ENCODE measurements at regions not wholly inside any gene's neighbourhood (a gene's known extent, or its start where the extent isn't known, plus 50 kb on each side); places are given as distances from the start of the nearest gene placed in this dataset.
"Not testable (repeated sequence)": the region's sequence is repeated elsewhere in the genome, so short reads cannot be mapped to it uniquely, and the experiment has no call there.

DNA sequence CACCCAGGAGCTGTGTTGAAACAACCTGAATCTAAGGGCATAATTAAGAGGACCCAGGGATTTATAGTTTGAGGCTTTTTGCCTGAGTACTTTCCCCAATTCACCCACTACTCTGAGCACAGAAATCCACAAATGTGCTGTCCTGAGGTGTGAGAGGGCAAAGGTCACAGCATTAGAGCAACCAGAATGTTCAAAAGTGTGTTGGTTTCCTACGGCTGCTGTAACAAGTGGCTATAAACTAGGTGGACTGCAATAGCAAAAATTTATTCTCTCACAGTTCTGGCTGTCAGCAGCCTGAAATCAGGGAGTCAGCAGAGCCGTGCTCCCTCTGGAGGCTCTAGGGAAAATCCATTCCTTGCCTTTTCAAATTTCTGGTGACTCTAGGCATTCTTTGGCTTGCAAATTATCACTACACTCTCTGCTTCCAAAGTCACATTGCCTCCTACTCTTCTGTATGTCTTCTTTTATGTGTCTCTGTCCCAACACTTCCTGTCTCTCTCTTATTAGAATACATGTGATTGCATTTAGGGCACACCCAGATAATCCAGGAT, 91.4 kb upstream of the TACR1 start:
- Histone ChIP-seq H3K4me3 (ENCODE audit: low read depth, low read length) (no peak overlapping the region), H3K27ac (ENCODE audit: insufficient read depth, low read length, poor library complexity, severe bottlenecking) (no peak overlapping the region), H3K9me3 (ENCODE audit: control insufficient read depth in 2 of 2, low read length in 2 of 2) (no peaks in the 10 kb centered on the region), H3K27me3 (ENCODE audit: control insufficient read depth, insufficient read depth, low read length) (peaks cover 2% of the 10 kb centered on the region), H3K36me3 (ENCODE audit: control insufficient read depth, insufficient read depth, low read length) (no peaks in the 10 kb centered on the region), H3K4me1 (ENCODE audit: control insufficient read depth, insufficient read depth, low read length, poor library complexity, severe bottlenecking) (no peaks in the 10 kb centered on the region)
- H3K9me3 Mint-ChIP-seq: peaks cover 0 to 4% (median 2%) of the 10 kb centered on the region in 7 donors
- ATAC-seq (ENCODE audit: low read depth in 2 of 2) (no peak), DNase-seq (no peak)
- H3K27me3 Mint-ChIP-seq: peaks cover 10% of the 10 kb centered on the region
- H3K4me1 Mint-ChIP-seq: no peaks in the 10 kb centered on the region
- peaks cover 4% of the 10 kb centered on the region for H3K36me3 Mint-ChIP-seq
- no peak overlapping the region for H3K4me3 Mint-ChIP-seq
- no peak overlapping the region for H3K27ac Mint-ChIP-seq

DNA sequence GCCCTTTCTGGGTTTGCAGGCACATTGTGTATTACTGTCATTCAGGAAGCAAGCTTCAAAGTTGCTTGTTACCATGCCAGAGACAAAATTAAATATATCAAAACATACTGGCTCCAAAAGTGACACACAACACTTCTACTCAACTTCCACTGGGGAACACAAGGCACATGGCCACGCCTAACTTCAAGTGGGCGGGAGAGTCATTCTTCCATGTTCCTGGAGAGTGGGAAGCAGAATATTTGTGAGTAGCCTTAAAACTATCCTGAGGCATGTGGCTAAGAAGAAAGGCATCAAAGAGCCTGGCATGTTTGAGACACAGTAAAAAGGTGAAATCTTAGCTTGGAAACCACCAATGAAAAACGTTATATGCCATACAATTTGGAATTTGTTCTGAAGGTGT, 90.5 kb upstream of the TACR1 start:
- ATAC-seq (ENCODE audit: low read depth in 2 of 2) (no peak), DNase-seq (no peak)
- Histone ChIP-seq H3K4me1 (ENCODE audit: control insufficient read depth, insufficient read depth, low read length, poor library complexity, severe bottlenecking) (no peaks in the 10 kb centered on the region), H3K27me3 (ENCODE audit: control insufficient read depth, insufficient read depth, low read length) (peaks cover 2% of the 10 kb centered on the region), H3K27ac (ENCODE audit: insufficient read depth, low read length, poor library complexity, severe bottlenecking) (no peak overlapping the region), H3K36me3 (ENCODE audit: control insufficient read depth, insufficient read depth, low read length) (no peaks in the 10 kb centered on the region), H3K9me3 (ENCODE audit: control insufficient read depth in 2 of 2, low read length in 2 of 2) (no peaks in the 10 kb centered on the region), H3K4me3 (ENCODE audit: low read depth, low read length) (no peak overlapping the region)
- Mint-ChIP-seq H3K27me3 (peaks cover 10% of the 10 kb centered on the region), H3K4me1 (no peaks in the 10 kb centered on the region), H3K36me3 (peaks cover 4% of the 10 kb centered on the region), H3K4me3 (no peak overlapping the region), H3K9me3 (peaks cover 0 to 4% (median 2%) of the 10 kb centered on the region in 7 donors), H3K27ac (no peak overlapping the region)

DNA sequence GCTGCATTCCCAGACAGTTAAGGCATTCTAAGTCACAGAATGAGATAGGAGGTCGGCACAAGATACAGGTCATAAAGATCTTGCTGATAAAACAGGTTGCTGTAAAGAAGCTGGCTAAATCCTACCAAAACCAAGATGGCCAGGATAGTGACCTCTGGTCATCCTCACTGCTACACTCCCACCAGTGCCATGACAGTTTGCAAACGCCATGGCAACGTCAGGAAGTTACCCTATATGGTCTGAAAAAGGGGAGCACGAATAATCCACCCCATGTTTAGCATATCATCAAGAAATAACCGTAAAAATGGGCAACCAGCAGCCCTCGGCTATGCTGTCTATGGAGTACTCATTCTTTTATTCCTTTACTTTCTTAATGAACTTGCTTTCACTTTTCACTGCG, 89.9 kb upstream of the TACR1 start:
- not testable (repeated sequence) for H3K4me1 ChIP-seq (ENCODE audit: control insufficient read depth, insufficient read depth, low read length, poor library complexity, severe bottlenecking); H3K9me3 Mint-ChIP-seq; H3K36me3 Mint-ChIP-seq; H3K4me1 Mint-ChIP-seq; H3K27me3 ChIP-seq (ENCODE audit: control insufficient read depth, insufficient read depth, low read length); H3K27me3 Mint-ChIP-seq; H3K9me3 ChIP-seq (ENCODE audit: control insufficient read depth in 2 of 2, low read length in 2 of 2); ATAC-seq (ENCODE audit: low read depth in 2 of 2); H3K4me3 ChIP-seq (ENCODE audit: low read depth, low read length); H3K27ac Mint-ChIP-seq; H3K36me3 ChIP-seq (ENCODE audit: control insufficient read depth, insufficient read depth, low read length); DNase-seq; H3K4me3 Mint-ChIP-seq; H3K27ac ChIP-seq (ENCODE audit: insufficient read depth, low read length, poor library complexity, severe bottlenecking)

DNA sequence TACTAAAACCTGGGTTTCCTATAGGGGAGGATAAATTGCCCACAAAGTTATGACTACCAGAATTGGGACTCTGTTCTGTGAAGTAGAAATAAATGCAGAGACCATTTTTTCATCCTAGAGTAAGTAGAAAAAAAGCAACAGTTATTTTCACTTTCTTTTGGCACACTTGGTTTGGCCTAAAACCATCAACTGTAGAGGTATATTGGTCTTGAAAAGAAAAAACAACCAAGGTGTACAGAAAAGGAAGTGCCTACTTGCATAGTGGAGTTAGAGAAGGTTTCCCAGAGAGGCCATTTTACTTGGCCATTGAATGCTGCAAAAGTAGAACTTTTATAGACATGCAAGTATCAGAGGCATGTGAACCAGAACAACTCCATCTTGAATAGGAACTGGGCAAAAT, 89.4 kb upstream of the TACR1 start:
- Histone ChIP-seq H3K4me1 (ENCODE audit: control insufficient read depth, insufficient read depth, low read length, poor library complexity, severe bottlenecking) (no peaks in the 10 kb centered on the region), H3K27me3 (ENCODE audit: control insufficient read depth, insufficient read depth, low read length) (no peaks in the 10 kb centered on the region), H3K36me3 (ENCODE audit: control insufficient read depth, insufficient read depth, low read length) (no peaks in the 10 kb centered on the region), H3K9me3 (ENCODE audit: control insufficient read depth in 2 of 2, low read length in 2 of 2) (no peaks in the 10 kb centered on the region), H3K27ac (ENCODE audit: insufficient read depth, low read length, poor library complexity, severe bottlenecking) (no peak overlapping the region), H3K4me3 (ENCODE audit: low read depth, low read length) (no peak overlapping the region)
- H3K9me3 Mint-ChIP-seq: peaks cover 0 to 4% (median 2%) of the 10 kb centered on the region in 7 donors
- no peak for ATAC-seq (ENCODE audit: low read depth in 2 of 2)
- H3K36me3 Mint-ChIP-seq: peaks cover 4% of the 10 kb centered on the region
- H3K27me3 Mint-ChIP-seq: peaks cover 6% of the 10 kb centered on the region
- H3K4me1 Mint-ChIP-seq: no peaks in the 10 kb centered on the region
- DNase-seq: no peak
- no peak overlapping the region for H3K27ac Mint-ChIP-seq
- H3K4me3 Mint-ChIP-seq: no peak overlapping the region

DNA sequence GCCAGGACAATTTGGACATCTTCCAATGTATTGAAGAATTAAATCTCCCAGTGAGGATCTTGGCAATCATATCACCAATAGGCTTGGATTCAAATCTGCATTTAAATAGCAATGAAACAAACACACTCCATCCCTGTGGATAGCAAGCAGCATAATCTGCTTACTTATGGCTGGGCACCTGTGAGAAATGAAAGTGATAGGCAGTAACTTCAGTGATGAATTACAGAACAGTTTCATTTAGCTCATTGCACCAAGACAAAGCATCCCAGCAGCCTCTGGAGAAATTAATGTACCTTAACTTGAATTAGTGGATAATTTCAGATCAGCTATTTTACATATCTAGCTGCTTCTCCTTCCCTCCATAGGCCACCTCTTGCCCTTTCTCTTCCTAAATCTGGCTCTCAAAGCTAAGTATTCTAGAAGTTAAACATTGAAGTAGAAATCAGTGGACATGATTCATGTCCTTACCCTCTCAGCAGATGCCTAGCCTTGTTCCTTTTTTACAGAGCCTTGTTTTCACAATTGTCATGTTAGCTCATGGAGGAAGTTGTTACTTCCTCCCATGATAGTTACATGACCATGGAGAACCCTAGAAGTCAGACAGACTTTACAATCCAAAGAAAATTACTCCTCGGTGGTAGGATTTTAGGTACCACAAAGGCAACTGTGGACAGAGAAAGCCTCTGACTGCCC, 88.5 kb upstream of the TACR1 start:
- ATAC-seq (ENCODE audit: low read depth in 2 of 2): no peak
- Histone ChIP-seq H3K36me3 (ENCODE audit: control insufficient read depth, insufficient read depth, low read length) (no peaks in the 10 kb centered on the region), H3K27ac (ENCODE audit: insufficient read depth, low read length, poor library complexity, severe bottlenecking) (no peak overlapping the region)

DNA sequence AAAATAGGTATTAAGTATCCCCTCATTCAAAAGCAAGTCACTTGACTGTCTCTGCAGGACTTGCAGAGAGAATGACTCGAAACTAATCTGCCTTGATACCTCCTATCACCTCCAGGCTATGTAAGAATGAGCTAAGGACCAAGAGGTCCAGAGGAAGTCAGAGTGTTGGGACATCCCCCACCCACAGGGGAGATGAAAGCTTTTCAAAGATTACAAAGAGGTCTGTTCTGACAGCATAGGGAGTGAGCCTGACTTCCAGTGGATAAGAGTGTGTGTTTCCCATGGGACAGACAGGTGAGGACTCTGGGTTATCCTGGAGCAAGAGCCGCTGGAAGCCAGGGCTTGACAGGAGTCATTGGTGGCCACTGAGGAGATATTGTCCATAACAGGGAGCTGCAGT, 85.0 kb upstream of the TACR1 start:
- Histone ChIP-seq H3K4me3 (ENCODE audit: low read depth, low read length) (no peak overlapping the region), H3K9me3 (ENCODE audit: control insufficient read depth in 2 of 2, low read length in 2 of 2) (no peaks in the 10 kb centered on the region), H3K4me1 (ENCODE audit: control insufficient read depth, insufficient read depth, low read length, poor library complexity, severe bottlenecking) (no peaks in the 10 kb centered on the region), H3K27me3 (ENCODE audit: control insufficient read depth, insufficient read depth, low read length) (no peaks in the 10 kb centered on the region), H3K36me3 (ENCODE audit: control insufficient read depth, insufficient read depth, low read length) (no peaks in the 10 kb centered on the region), H3K27ac (ENCODE audit: insufficient read depth, low read length, poor library complexity, severe bottlenecking) (no peak overlapping the region)
- Mint-ChIP-seq H3K9me3 (peaks cover 0 to 4% (median 0%) of the 10 kb centered on the region in 7 donors), H3K4me3 (no peak overlapping the region), H3K27ac (no peak overlapping the region), H3K27me3 (no peaks in the 10 kb centered on the region), H3K4me1 (no peaks in the 10 kb centered on the region), H3K36me3 (peaks cover 8% of the 10 kb centered on the region)
- ATAC-seq (ENCODE audit: low read depth in 2 of 2) (no peak), DNase-seq (no peak)

More for the DNA sequence above, 88.5 kb upstream of the TACR1 start:
- peaks cover 4% of the 10 kb centered on the region for H3K36me3 Mint-ChIP-seq
- H3K9me3 Mint-ChIP-seq: peaks cover 0 to 4% (median 2%) of the 10 kb centered on the region in 7 donors
- H3K9me3 ChIP-seq (ENCODE audit: control insufficient read depth in 2 of 2, low read length in 2 of 2): no peaks in the 10 kb centered on the region
- H3K4me1 ChIP-seq (ENCODE audit: control insufficient read depth, insufficient read depth, low read length, poor library complexity, severe bottlenecking): no peaks in the 10 kb centered on the region
- no peaks in the 10 kb centered on the region for H3K4me1 Mint-ChIP-seq
- H3K27me3 Mint-ChIP-seq: peaks cover 5% of the 10 kb centered on the region
- H3K4me3 ChIP-seq (ENCODE audit: low read depth, low read length): no peak overlapping the region
- no peaks in the 10 kb centered on the region for H3K27me3 ChIP-seq (ENCODE audit: control insufficient read depth, insufficient read depth, low read length)
- no peak overlapping the region for H3K4me3 Mint-ChIP-seq
- no peak for DNase-seq
- no peak overlapping the region for H3K27ac Mint-ChIP-seq

DNA sequence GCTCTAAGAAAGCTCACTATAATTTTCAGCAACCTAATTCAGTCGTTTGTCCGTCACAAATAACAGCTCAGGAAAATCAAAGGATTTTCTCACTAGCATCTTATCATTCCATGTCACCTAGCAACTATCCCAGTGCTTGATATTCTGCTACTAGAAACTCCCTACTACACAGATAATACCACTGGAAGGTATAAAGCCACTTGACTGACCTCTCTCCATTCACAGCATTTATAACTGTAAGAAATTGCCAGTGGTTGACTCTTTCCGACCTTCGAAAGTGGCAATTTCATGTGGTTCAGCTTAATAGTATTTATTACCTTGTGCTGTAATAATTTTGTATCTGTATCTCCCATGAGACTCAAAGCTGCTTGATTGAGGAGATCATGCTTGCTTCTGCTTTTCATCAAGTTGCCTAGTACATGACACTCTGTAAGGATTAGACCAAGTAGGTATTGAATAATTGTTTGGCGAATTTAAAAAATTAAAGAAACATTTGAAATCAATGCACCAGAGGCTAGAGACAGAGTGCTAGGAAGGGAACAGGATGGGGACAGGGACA, 79.6 kb upstream of the TACR1 start:
- no peaks in the 10 kb centered on the region for H3K36me3 ChIP-seq (ENCODE audit: control insufficient read depth, insufficient read depth, low read length)
- no peaks in the 10 kb centered on the region for H3K4me1 ChIP-seq (ENCODE audit: control insufficient read depth, insufficient read depth, low read length, poor library complexity, severe bottlenecking)
- H3K27ac ChIP-seq (ENCODE audit: insufficient read depth, low read length, poor library complexity, severe bottlenecking): no peak overlapping the region
- peaks cover 0 to 8% (median 5%) of the 10 kb centered on the region in 7 donors for H3K9me3 Mint-ChIP-seq
- no peaks in the 10 kb centered on the region for H3K9me3 ChIP-seq (ENCODE audit: control insufficient read depth in 2 of 2, low read length in 2 of 2)
- ATAC-seq (ENCODE audit: low read depth in 2 of 2) (no peak), DNase-seq (no peak)
- H3K27me3 ChIP-seq (ENCODE audit: control insufficient read depth, insufficient read depth, low read length): no peaks in the 10 kb centered on the region
- H3K4me3 ChIP-seq (ENCODE audit: low read depth, low read length): no peak overlapping the region
- no peaks in the 10 kb centered on the region for H3K4me1 Mint-ChIP-seq
- H3K36me3 Mint-ChIP-seq: peaks cover 4% of the 10 kb centered on the region
- H3K27me3 Mint-ChIP-seq: no peaks in the 10 kb centered on the region
- H3K27ac Mint-ChIP-seq: no peak overlapping the region
- no peak overlapping the region for H3K4me3 Mint-ChIP-seq

DNA sequence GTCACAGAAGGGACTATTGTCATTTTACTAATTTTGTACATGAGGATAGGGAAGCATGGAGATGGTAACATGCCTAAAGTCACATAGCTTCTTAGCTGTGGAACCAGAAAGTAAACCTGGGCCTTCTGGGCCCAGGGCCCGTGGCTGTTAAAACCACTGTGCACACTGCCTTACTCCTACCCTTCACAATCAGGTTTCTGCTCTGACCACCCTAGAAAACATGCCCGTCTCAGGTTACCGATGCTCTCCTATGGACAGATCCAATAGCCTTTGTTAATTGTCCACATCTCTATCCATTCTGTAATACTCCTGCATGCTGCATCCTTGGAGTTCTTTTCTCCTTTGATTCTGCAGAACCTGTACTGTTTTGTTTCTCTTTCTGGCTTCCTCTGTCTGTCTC, 79.0 kb upstream of the TACR1 start:
- Histone ChIP-seq H3K9me3 (ENCODE audit: control insufficient read depth in 2 of 2, low read length in 2 of 2) (no peaks in the 10 kb centered on the region), H3K27ac (ENCODE audit: insufficient read depth, low read length, poor library complexity, severe bottlenecking) (no peak overlapping the region), H3K4me3 (ENCODE audit: low read depth, low read length) (no peak overlapping the region), H3K36me3 (ENCODE audit: control insufficient read depth, insufficient read depth, low read length) (no peaks in the 10 kb centered on the region), H3K27me3 (ENCODE audit: control insufficient read depth, insufficient read depth, low read length) (no peaks in the 10 kb centered on the region), H3K4me1 (ENCODE audit: control insufficient read depth, insufficient read depth, low read length, poor library complexity, severe bottlenecking) (no peaks in the 10 kb centered on the region)
- Mint-ChIP-seq H3K9me3 (peaks cover 0 to 10% (median 3%) of the 10 kb centered on the region in 7 donors), H3K27ac (no peak overlapping the region), H3K27me3 (no peaks in the 10 kb centered on the region), H3K4me3 (no peak overlapping the region), H3K36me3 (peaks cover 4% of the 10 kb centered on the region), H3K4me1 (no peaks in the 10 kb centered on the region)
- DNase-seq (no peak), ATAC-seq (ENCODE audit: low read depth in 2 of 2) (no peak)
